ENCODE measurements at regions not wholly inside any gene's neighbourhood (a gene's known extent, or its start where the extent isn't known, plus 50 kb on each side); places are given as distances from the start of the nearest gene placed in this dataset.
"Not testable (repeated sequence)": the region's sequence is repeated elsewhere in the genome, so short reads cannot be mapped to it uniquely, and the experiment has no call there.

DNA sequence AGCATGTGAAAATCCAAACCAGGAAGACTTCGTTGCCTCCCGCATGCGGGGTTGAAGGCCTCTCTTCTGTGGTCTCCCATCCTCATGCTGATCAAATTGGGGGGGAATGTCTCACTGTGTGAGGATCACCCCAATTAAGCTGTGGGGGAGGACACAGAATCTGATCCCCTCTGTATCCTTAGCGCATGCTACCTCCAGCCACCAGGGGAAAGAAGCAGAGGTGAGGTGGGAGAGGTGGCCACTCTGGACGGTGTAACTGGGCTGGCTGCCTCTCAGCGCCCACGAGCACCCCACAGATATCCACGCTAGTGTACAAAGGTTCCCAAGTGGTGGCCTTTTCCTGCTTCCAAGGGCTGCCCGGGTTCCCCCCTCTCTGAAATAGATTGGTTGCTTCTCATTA lies 177.6 kb upstream of the PLGLB1 start:
- not testable (repeated sequence) for DNase-seq

DNA sequence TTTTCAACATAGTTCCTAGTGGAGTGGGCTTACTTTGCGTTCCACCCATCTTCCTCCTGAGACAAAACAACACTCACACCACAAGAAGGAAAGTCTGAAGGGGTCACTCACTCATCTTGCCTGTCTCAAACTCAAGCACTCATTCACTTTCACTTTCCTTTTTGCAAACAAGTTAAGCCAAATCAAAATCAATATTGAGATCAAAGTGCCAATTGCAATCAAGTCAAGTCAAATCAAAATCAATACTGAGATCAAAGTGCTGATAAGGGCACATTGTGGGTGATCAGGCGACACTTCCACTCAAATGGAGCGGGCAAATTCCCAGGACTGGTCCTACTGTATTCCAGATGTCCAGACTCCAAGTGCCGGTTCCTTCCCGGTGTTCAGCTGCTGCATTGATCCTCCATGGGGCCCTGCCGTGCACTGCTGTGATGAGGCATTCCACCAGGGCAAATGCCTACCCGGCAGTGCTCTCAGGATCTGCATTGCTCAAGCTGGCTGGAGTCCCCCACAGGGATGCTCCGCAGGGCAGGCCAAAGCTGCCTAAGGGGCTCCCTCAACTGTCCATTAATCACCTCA lies 183.0 kb upstream of the PLGLB1 start:
- DNase-seq: not testable (repeated sequence)

DNA sequence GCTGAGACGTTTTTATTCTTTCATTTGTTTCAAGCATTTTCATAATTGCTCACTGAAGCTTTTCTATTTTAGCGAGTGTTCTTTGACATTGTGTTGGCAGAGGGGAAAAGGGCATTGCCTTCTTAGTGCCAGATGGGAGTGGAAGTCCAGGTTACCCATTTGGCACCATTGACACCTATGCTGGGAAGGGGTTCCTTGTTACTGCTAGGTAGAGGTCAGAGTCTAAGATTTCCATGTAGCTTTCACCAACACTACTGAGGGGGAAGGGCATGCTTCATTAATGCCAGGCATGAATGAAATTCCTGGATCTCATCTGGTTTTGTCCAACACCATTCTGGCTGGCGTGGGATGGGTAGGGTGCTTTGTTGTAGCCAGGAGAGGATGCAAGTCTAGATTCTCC lies 191.3 kb upstream of the PLGLB1 start:
- DNase-seq: not testable (repeated sequence)

DNA sequence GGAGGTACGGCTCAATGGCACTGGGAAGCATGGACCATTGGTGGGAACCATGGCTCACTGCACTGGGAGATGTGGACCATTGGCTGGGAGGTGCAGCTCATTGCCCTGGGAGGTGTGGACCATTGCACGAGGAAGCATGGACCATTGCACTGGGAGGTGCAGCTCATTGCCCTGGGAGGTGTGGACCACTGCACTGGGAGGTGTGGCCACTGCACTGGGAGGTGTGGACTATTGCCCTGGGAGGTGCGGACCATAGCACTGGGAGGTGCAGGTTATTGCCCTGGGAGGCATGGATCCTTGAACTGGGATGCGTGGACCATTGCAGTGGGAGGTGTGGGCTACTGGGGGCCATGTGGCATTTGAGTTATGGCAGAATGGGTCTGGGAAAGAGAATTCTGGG lies 195.4 kb upstream of the PLGLB1 start:
- not testable (repeated sequence) for DNase-seq

DNA sequence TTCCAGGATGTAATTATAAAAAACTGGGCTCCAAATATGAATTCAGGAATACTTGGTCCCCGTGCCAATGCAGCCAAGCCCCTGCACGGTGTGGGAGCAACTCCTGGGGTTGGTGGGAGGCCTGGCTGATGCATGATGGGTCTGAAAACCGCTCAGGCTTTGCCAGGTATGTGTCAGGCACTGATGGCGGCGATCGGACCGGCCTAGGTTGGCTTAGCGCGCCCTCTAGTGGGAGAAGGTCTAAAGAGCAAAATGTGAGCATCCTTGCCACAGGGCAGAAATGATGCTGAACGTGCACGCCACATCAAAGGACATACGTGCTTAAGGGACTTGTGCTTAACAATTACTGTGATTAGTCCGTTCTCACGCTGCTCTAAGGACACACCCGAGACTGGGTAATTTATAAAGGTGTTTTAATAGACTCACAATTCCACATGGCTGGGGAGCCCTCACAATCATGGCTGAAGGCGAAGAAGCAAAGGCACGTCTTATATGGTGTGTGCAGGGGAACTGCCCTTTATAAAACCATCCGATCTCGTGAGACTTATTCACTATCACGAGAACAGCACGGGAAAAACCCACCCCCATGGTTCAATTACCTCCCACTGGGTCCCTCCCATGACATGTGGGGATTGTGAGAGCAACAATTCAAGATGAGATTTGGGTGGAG lies 196.2 kb upstream of the PLGLB1 start:
- peak; percentile 52 for DNase-seq

DNA sequence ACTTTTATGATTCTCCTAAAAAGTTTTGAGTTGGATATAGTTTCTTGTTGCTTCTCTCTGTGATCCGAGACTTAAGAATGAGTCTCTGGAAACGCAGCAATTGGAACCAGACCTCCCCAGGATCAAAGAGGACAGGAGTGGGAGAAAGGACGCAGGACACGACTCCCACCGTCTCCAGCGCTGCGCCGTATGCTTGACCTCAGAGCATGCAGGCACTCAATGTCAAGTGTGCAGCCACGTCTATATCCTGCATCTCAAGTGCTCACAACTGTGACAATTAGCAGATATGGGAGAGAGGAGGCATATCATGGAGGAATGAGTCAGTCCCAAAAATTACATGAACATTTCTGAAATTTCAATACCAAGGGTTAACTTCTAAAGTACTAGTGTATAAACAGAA lies 199.0 kb upstream of the PLGLB1 start:
- DNase-seq: not testable (repeated sequence)

DNA sequence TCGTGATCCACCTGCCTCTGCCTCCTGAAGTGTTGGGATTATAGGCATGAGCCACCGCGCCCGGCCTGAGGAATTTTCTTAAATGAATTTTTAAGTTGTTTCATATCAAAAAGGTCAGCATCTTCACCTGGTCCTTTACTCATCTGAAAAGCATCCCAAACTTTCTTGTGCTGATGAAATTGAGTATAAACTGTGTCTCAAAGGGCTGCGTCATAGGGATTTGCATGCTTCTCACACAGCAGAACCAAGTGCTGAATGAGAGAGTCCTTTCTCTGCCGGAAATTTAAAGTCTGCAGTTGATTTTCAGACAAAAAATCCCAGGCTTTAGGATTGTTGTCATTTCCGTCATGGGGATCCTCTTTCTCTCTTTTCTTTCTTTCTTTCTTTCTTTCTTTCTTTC lies 200.5 kb upstream of the PLGLB1 start:
- not testable (repeated sequence) for DNase-seq

DNA sequence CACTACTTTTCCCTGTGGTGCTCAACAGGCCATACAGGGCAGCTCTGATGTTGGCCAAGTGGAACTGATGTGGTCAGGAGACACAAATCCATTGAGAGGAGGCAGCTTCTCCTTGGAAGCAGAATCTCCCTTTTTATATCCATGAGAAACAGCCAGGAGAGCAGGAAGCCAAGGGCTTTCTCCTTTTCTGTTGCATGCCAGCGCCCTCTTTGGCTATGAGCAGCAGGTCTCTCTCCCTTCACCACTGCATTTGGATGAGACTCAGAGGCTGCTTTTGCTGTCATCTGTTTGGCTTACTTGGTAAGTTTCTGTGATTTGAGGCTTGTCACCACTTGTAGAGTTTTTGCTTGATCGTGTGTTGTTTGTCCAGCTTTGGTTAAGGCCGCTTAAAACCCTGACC lies 202.2 kb upstream of the PLGLB1 start:
- DNase-seq: not testable (repeated sequence)

DNA sequence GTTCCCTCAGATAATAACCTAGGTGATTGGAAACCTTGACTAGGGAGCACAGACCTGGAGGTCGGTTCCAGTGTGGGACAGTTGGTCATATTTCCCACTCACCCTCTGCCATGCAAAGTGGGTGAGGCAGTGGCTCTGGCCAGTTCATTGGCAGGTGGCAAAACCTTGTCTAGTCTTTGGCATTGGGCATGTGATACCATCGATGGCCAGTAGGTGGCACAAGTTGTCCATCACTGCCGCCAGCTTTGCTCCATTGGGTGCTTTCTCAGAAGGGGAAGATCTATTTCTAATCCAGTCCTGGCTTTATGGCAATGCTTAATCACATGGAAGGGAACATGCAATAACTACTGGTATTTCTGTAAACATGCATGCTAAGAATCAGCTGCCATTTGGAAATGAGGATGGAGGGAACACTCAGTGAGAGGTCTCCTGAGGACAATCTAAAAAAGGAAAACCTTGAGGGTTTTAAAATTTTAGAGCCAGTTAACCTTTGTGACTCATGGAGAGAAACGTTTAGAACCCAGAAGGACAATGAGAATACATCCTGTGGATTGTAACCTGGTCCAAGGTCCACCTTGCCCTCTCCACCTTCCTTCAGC lies 207.5 kb upstream of the PLGLB1 start:
- not testable (repeated sequence) for DNase-seq

DNA sequence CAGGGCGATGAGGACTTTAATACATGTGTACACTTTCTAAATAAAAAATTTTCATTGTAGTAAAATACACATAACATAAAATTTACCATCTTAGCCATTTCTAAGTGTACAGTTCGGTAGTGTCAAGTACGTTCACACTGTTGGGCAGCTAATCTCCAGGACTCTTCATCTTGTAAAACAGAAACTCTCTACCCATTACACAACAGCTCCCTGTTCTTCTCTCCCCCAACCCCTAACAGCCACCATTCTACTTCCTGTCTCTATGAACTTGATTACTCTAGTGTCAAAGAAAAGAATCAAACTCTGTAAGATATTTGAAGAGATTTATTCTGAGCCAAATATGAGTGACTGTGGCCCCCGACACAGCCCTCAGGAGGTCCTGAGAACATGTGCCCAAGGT lies 208.3 kb upstream of the PLGLB1 start:
- DNase-seq: not testable (repeated sequence)

DNA sequence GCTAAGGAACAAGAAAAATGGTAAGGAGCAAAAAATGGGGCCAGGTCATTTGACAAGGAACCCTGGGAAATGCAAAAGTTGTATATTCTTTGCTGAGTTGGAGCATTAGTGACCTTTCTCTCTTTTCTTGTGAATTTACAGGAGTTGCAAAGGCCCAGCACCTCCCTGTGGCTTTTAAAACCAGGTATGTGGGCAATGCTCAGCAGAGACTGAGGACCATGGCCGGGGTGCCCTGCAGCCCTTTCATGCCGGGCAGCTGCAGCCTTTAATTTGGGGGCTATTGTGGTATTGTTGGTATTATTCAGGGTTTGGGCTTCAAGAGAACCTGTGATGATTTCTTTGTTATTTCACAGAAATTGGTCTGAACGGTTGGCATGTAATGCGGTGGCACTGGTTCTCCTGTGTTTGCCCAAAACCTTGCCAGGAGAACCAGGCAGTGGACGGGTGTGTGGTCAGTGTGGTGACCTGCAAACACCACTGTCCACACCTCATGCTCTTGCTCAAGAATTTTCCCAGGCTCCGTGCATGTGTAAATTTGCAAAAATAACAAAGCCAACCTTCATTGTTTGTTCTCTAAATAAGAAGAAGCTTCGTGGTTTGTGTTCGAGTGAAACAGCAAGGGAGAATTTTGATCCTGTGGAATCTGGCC lies 213.8 kb upstream of the PLGLB1 start:
- DNase-seq: not testable (repeated sequence)

DNA sequence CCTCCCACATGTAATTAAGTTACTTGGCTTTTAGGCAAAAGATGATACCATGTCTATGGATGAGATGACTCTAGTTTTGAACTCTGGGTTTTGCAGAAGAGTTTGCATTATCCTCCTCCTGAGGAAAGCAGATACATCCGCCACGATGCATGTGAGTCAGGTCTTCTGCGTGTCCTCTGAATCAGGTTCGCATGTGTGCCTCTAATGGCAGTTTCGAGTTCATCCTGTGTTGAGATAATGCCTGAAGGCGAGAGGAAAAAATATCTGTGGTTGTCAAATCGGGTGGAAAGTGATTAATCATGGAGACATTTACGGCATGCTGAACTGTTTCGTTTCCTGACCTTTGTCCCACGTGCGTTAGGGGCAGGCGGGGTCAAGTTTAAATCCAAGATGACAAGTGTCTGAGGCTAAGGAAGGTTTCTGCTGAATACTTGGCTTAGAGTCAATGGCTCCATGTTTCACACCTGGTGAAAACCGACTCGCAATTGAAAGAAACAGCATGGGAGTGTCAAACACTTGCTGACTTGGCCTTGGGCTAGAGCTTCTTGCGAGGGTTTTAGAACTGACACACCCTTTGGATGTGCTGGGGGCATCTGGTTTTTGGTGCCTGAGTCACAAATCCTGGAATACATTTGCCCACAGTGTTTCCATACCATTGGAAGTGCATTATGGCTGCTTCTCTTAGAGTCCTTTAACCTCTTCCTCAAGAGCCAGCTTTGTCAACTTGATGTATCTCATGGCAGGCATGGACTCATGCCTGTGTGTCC lies 216.1 kb upstream of the PLGLB1 start:
- not testable (repeated sequence) for DNase-seq

DNA sequence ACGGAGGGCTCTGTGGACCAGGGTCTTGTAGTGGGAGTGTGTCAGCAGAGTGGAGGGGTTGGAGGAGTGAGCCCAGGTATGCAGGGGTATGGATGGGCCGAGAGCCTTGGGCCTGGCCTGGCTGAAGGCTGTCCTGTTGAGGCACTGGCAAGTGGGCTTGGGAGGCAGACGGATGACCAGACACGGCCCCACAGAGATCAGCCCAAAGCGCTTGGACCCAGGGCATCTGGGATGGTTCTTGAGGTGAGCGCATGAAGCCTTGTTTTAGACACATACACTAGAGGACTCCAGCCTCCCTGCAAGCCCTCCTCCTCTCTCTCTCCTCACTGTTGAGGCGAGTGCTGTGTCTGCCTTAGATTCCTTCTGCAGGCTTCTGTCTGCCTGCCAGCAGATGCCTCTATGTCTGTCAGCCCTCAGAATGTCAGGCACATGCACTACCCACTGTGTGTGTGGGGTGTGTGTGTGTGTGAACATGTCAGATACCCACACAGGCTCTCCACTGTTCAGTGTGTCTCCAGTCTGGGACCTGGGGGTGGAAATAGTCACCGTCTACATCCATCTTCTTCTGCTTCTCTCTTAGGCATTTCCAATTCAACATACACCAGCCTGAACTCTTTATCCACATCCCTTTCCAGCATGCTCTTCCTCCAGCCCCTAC lies 218.0 kb upstream of the PLGLB1 start:
- DNase-seq: not testable (repeated sequence)

DNA sequence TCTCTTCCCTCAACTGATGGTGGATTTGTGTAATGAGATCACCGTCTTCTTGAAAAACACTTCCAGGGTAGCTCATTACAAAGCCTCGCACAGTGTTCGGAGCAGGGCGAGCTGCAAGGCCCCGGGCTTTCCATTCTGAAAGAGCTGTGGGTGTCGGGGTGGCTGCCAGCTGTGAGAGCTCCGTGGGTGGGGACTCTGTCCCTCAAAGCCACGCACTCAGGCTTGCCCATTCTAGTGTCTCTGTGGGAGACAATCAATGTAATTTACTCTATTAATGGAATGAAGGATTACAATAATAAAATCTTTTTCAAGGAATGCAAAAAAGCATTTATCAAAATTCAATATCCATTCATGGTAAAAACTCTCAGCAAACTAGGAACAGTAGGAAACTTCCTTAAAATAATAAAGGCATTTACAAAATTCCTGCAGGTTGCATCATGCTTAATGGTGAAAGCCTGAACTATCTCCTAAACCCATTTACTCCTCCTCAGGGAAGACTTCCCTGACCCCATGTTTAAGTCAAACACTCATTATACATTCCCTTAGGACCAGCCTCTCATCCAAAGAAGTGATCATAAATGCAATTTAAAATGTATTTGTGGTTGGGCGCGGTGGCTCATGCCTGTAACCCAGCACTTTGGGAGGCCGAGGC lies 224.5 kb upstream of the PLGLB1 start:
- not testable (repeated sequence) for DNase-seq

DNA sequence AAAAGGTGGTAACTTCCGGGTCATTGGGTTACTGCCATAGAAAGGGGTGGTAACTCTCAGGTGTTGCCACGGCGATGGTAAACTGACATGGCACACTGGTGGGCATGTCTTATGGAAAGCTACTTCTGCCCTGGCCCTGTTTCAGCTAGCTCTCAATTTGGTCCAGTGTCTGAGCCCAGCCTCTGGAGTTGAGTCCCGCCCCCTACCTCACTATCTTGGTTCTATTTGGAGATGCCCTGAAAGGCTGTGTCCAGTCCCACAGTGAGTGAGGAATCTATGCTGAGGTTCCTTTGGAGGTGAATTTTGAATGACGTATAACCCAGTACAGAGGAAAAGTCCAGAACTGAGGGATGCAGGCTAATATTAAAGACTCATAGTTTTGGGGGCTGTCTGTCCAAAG lies 230.4 kb upstream of the PLGLB1 start:
- not testable (repeated sequence) for DNase-seq

DNA sequence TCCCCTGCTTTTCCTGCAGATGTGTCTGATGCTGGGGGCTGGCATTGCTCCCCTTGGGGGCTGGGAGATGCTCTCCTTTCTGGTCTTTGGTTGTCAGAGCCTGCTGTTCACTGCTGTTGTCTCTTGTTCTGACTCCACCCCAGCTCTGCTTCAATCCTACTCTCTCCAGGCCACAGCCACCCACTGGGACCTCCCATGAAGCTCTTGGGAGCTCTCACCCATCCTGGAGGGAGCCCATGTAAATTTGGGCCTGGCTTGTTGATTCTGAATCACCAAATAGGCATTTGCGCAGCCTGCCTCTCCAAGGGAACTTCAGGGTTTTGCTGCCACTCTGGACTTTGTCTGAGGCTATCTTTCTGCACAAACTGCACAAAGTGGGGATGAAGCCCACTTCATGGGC lies 232.9 kb upstream of the PLGLB1 start:
- DNase-seq: not testable (repeated sequence)

DNA sequence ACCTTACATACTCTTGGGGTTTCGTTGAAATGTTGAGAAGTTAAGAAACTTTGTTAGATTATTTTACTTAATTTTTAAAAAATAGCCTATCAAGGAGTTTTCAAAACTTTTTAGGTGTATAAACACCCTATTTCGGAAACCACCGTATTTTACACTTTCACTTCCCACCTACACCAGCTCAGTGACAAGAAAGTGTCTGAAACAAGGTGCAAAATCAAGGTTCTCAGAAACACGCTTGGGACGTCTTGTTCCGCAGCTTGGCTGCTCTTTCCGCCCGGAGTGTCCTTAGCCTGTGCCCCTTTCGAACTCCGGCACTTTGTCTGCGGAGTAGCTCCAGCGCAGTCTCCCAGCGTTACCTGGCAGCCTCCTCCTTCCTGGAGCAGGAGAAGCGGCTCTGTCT lies 233.8 kb upstream of the PLGLB1 start:
- DNase-seq: not testable (repeated sequence)

DNA sequence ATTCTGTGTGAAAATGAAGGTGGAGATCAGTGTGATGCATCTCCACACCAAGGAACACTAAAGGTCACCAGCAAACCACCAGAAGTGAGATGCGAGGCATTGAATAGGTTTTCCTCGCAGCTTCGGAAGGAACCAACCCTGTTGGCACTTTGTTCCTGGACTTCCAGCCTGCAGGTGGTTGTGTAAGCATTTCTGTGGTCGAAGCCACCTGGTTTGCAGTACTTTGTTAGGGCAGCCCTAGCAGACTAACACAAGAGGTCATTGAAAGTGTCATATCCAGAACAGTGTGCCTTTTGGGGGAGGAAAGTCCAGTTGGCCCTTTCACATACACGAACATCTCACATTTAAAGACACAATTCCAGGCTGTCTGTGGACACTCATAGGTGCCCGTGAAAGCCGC lies 237.2 kb upstream of the PLGLB1 start:
- DNase-seq: not testable (repeated sequence)

DNA sequence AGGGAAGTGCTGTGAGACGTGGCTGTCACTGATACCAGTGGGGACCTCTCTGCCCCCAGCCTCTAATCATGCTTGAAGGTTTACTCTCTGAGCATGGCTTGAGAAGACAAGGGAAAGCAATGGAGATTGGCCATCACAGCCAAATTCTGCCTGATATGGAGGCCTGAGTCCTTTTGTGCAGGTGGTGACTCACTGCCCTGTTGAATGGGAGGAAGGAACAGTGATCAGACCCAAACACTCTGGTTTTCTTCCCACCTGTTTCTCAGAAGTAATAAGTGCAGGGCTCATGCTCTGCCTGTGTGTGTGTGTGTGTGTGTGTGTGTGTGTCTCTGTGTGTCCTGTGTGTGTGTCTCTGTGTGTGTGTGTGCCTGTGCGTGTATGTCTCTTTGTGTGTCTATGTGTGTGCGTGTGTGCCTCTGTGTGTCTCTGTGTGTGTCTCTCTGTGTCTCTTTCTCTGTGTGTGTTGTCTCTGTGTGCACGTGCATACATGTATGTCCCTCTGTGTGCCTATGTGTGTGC lies 240.6 kb upstream of the PLGLB1 start:
- DNase-seq: not testable (repeated sequence)

DNA sequence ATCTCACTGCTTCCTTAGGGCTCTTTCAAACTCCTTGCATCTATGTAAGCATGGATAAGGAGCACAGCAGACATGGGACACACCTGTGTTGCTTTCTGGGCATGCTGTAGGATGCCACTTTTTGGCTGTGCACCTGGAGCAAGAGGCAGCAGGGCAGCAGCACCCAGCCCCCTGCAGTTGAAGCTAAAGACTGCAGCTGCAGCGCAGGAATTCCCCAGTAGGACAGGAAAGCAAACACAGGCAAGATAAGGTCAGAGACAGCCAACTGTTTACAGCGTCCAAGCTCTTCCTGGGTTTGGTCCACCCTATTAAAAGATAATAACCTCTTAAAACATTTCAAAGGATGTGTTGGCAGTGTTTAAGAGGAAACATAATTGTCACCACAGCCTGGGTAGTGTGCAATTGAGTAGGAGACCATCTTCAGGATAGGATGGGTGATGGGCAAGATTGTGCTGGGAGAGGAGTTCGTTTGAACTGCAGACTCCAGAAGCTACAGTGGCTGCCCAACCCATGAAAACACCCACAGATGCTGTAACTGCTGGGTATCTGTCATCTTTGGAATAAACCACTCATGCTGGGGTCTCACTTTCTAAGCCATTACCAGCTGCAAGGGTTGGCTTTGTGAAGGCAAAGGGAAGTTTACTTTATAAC lies 242.3 kb upstream of the PLGLB1 start:
- DNase-seq: not testable (repeated sequence)

DNA sequence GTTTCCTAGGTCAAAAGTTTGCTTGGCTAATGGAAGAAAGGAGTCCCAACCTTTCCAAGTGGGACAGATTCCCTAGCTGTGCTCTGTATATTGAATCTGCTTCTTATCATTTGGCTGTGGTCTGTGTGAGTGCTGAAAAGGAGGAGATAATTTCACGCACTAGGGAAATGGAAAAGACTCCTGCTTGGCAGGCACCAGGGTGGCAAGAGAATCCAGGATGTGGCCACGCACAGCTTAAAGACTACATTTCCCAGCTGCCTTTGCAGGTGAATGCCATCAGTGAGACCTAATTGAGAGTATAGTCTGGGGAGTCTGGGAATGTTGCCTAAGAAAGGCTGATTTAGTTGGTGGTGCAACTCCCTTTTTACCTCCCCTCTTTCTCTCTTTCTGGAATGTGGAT lies 253.5 kb upstream of the PLGLB1 start:
- not testable (repeated sequence) for DNase-seq

Measured in activated T-cell treated with anti-CD3 and anti-CD28 coated beads, Interleukin-2, amount 50 U/mL, for 1 hour (primary cell).